HCT116 (cell line): ENCODE measurements at regions not wholly inside any gene's neighbourhood (a gene's known extent, or its start where the extent isn't known, plus 50 kb on each side); places are given as distances from the start of the nearest gene placed in this dataset.

ENCODE experiments used
- ATAC-seq: fragments of 200-7000 bp; cut with Tn5 transposase; 2 replicates; pipeline ENCODE4 v1.9.1; 2020; ENCODE audit warnings: mild to moderate bottlenecking, moderate library complexity
- BruUV-seq: library from RNA; stranded (reverse); fragments of 400-500 nt; replicated peaks from 2 replicates; lab custom pipeline; 2021; lab: Mats Ljungman, UMichigan
- CTCF ChIA-PET: fragments of 300-600 bp; sonication (Branson Sonifier 250); formaldehyde crosslinking; loops from one replicate; lab custom pipeline; 2021; ENCODE audit warnings: antibody characterized with exemption; lab: Charles Lee
- POLR2A ChIA-PET: fragments of 300-600, 350-600 bp; sonication (Branson Sonifier 250); formaldehyde crosslinking; loops from one replicate; lab custom pipeline; 2021; ENCODE audit warnings: antibody characterized with exemption; lab: Charles Lee
- RAD21 ChIA-PET, 2 experiments: fragments of 300-600 bp; sonication (Branson Sonifier 250); formaldehyde crosslinking; loops; one replicate each; lab custom pipeline; 2023; ENCODE audit warnings: low total read pairs in 2 of 2; ENCODE audit not compliant: uncharacterized antibody in 2 of 2, unreplicated experiment in 2 of 2, low non-redundant PET in 1 of 2; lab: Charles Lee
- DNase-seq: peaks from one replicate; pipeline ENCODE4 v3.0.0-alpha.2; 2010; ENCODE audit warnings: low read depth, low spot score
- H2AFZ ChIP-seq: fragments of 200-600 bp; shearing (Covaris generic), sonication (generic); 2 replicates; pipeline ENCODE4 v1.6.1; 2017; ENCODE audit warnings: low read depth, mixed run types, mixed read lengths, antibody characterized with exemption, low read length; ENCODE audit not compliant: poor library complexity, severe bottlenecking
- H3K27ac ChIP-seq: 2 replicates; pipeline ENCODE4 v1.5.1; 2012; ENCODE audit warnings: low read depth, low read length
- H3K27me3 ChIP-seq: fragments of 200-600 bp; sonication (generic); 2 replicates; pipeline ENCODE4 v1.6.1; 2016; ENCODE audit warnings: mixed run types, low read length, mixed read lengths; ENCODE audit not compliant: insufficient read depth
- H3K36me3 ChIP-seq, 2 experiments: fragments of 200-500 bp in 1 of 2; fragments of 200-600 bp in 1 of 2; sonication (Bioruptor generic) in 1 of 2; sonication (generic) in 1 of 2; 2 replicates each; pipeline versions ENCODE4 v1.5.1 to v1.6.1; 2014 to 2016; ENCODE audit warnings: low read length in 2 of 2, inconsistent platforms in 1 of 2, mixed read lengths in 1 of 2, mixed run types in 1 of 2; ENCODE audit not compliant: insufficient read depth in 2 of 2, control insufficient read depth in 1 of 2
- H3K4me1 ChIP-seq, 2 experiments: fragments of 200-600 bp in 1 of 2; sonication (generic) in 1 of 2; 2 replicates each; pipeline versions ENCODE4 v1.5.1 to v1.6.1; 2012 to 2017; ENCODE audit warnings: low read length in 2 of 2, inconsistent platforms in 1 of 2, mild to moderate bottlenecking in 1 of 2, mixed read lengths in 1 of 2, mixed run types in 1 of 2, moderate library complexity in 1 of 2; ENCODE audit not compliant: insufficient read depth in 2 of 2, control insufficient read depth in 1 of 2
- H3K4me2 ChIP-seq: fragments of 200-600 bp; sonication (generic); 2 replicates; pipeline ENCODE4 v1.6.1; 2017; ENCODE audit warnings: mixed run types, low read length, mixed read lengths
- H3K4me3 ChIP-seq, 2 experiments: fragments of 200-600 bp in 1 of 2; sonication (generic) in 1 of 2; replicated peaks in 1 of 2; 2 replicates each; pipeline ENCODE4 v1.5.1; 2011 to 2016; ENCODE audit warnings: low read length in 2 of 2, control low read depth in 1 of 2, low read depth in 1 of 2, mild to moderate bottlenecking in 1 of 2, mixed read lengths in 1 of 2, mixed run types in 1 of 2
- H3K79me2 ChIP-seq: fragments of 200-600 bp; sonication (generic); 2 replicates; pipeline ENCODE4 v1.6.1; 2017; ENCODE audit warnings: mild to moderate bottlenecking, mixed run types, low read length, moderate library complexity, mixed read lengths; ENCODE audit not compliant: insufficient read depth
- H3K9ac ChIP-seq: fragments of 200-600 bp; sonication (generic); 2 replicates; pipeline ENCODE4 v1.6.1; 2016; ENCODE audit warnings: low read length, mixed read lengths
- H3K9me2 ChIP-seq: fragments of 200-600 bp; sonication (generic), shearing (Covaris generic); 2 replicates; pipeline ENCODE4 v1.6.1; 2017; ENCODE audit warnings: mixed run types, mild to moderate bottlenecking, moderate library complexity; ENCODE audit not compliant: insufficient read depth
- H3K9me3 ChIP-seq, 2 experiments: fragments of 200-500 bp in 1 of 2; fragments of 200-600 bp in 1 of 2; sonication (Bioruptor generic) in 1 of 2; sonication (generic) in 1 of 2; 2 replicates each; pipeline ENCODE4 v1.6.1; 2014 to 2017; ENCODE audit warnings: low read length in 2 of 2, mixed read lengths in 2 of 2, inconsistent platforms in 1 of 2, low read depth in 1 of 2, mild to moderate bottlenecking in 1 of 2, mixed run types in 1 of 2, moderate library complexity in 1 of 2; ENCODE audit not compliant: control insufficient read depth in 1 of 2, insufficient read depth in 1 of 2
- H4K20me1 ChIP-seq: fragments of 200-600 bp; sonication (generic), shearing (Covaris generic); 2 replicates; pipeline ENCODE4 v1.6.1; 2017; ENCODE audit warnings: mixed run types, mild to moderate bottlenecking, moderate library complexity; ENCODE audit not compliant: insufficient read depth
- ATF3 ChIP-seq: IDR thresholded peaks from 2 replicates; pipeline ENCODE4 v1.6.1; 2012
- CBX3 ChIP-seq: IDR thresholded peaks from 2 replicates; pipeline ENCODE4 v1.6.1; 2012; ENCODE audit warnings: low read depth
- CEBPB ChIP-seq: IDR thresholded peaks from 2 replicates; pipeline ENCODE4 v1.6.1; 2012; ENCODE audit warnings: low read depth
- CTCF ChIP-seq, 3 experiments: fragments of 200-600 bp in 1 of 3; sonication (generic) in 1 of 3; IDR thresholded peaks in 2 of 3; conservative IDR thresholded peaks in 1 of 3; 2 replicates each; pipeline ENCODE4 v1.5.1; 2012 to 2017; ENCODE audit warnings: low read depth in 2 of 3, low read length in 2 of 3, antibody characterized with exemption in 1 of 3, borderline replicate concordance in 1 of 3, control low read depth in 1 of 3, mild to moderate bottlenecking in 1 of 3, mixed read lengths in 1 of 3, mixed run types in 1 of 3, moderate library complexity in 1 of 3; ENCODE audit not compliant: insufficient read depth in 1 of 3
- EGR1 ChIP-seq: IDR thresholded peaks from 2 replicates; pipeline ENCODE4 v1.6.1; 2012; ENCODE audit warnings: low read depth
- EZH2 ChIP-seq: fragments of 200-600 bp; sonication (generic); IDR thresholded peaks from 2 replicates; pipeline ENCODE4 v1.6.1; 2017; ENCODE audit warnings: antibody characterized with exemption, mixed run types
- EZH2phosphoT487 ChIP-seq: fragments of 200-600 bp; IDR thresholded peaks from 2 replicates; pipeline ENCODE4 v1.6.1; 2018; ENCODE audit warnings: antibody characterized with exemption, borderline replicate concordance
- MAX ChIP-seq: IDR thresholded peaks from 2 replicates; pipeline ENCODE4 v1.6.1; 2012
- RAD21 ChIP-seq: IDR thresholded peaks from 2 replicates; pipeline ENCODE4 v1.6.1; 2012; ENCODE audit warnings: low read depth, mild to moderate bottlenecking
- REST ChIP-seq: IDR thresholded peaks from 2 replicates; pipeline ENCODE4 v1.6.1; 2012; ENCODE audit warnings: low read depth
- SIN3A ChIP-seq: IDR thresholded peaks from 2 replicates; pipeline ENCODE4 v1.6.1; 2012; ENCODE audit warnings: low read depth
- SRF ChIP-seq: IDR thresholded peaks from 2 replicates; pipeline ENCODE4 v1.6.1; 2012; ENCODE audit warnings: low read depth
- TCF7L2 ChIP-seq: IDR thresholded peaks from 2 replicates; pipeline ENCODE4 v1.7.0; 2011; ENCODE audit warnings: borderline replicate concordance, inconsistent platforms; ENCODE audit not compliant: insufficient read depth, insufficient read length; ENCODE audit errors: extremely low read depth
- YY1 ChIP-seq: IDR thresholded peaks from 2 replicates; pipeline ENCODE4 v1.6.1; 2011; ENCODE audit warnings: low read length, low read depth, moderate library complexity, mild to moderate bottlenecking; ENCODE audit not compliant: insufficient replicate concordance; ENCODE audit errors: extremely low read depth
- ZBTB33 ChIP-seq: IDR thresholded peaks from 2 replicates; pipeline ENCODE4 v1.6.1; 2011; ENCODE audit warnings: mild to moderate bottlenecking, low read length, moderate library complexity; ENCODE audit not compliant: insufficient replicate concordance; ENCODE audit errors: extremely low read depth
- ZFX ChIP-seq: fragments of 450-650 bp; IDR thresholded peaks from 2 replicates; pipeline ENCODE4 v1.6.1; 2017
- intact Hi-C: fragments of 100-400 bp; cut with micrococcal nuclease; formaldehyde crosslinking; loops from 2 replicates; pipeline ENCODE4 v1.10.0; 2022

- CTCF ChIA-PET: no interaction called here
- intact Hi-C loops: no loop called here
- Histone ChIP-seq H3K4me2 (no peak overlapping the region), H3K27ac (no peak overlapping the region), H3K36me3 (no peaks in the 10 kb centered on the region), H3K4me3 (no peak overlapping the region), H2AFZ (no peak overlapping the region), H3K9me3 (no peaks in the 10 kb centered on the region), H3K9me2 (no peaks in the 10 kb centered on the region), H3K4me1 (no peaks in the 10 kb centered on the region), H3K79me2 (no peaks in the 10 kb centered on the region), H3K9ac (no peak overlapping the region), H4K20me1 (no peaks in the 10 kb centered on the region), H3K27me3 (peaks cover 84% of the 10 kb centered on the region)
- DNase-seq (no peak), ATAC-seq (no peak)
- BruUV-seq: no TSS peak
- RAD21 ChIA-PET: no interaction called here
- TF ChIP-seq ZBTB33: no peak
- TF ChIP-seq EGR1: no peak
- no peak for TF ChIP-seq REST
- no peak for TF ChIP-seq EZH2phosphoT487
- TF ChIP-seq EZH2: no peak
- no peak for TF ChIP-seq ATF3
- TF ChIP-seq MAX: no peak
- TF ChIP-seq CEBPB: no peak
- no peak for TF ChIP-seq TCF7L2
- TF ChIP-seq CBX3: no peak
- no peak for TF ChIP-seq RAD21
- no peak for TF ChIP-seq YY1
- no peak for TF ChIP-seq SIN3A
- TF ChIP-seq CTCF (IDR thresholded peaks at IDR 0.05 in 2 of 3, conservative IDR thresholded peaks at IDR 0.05 in 1 of 3; ENCODE audit: borderline replicate concordance in 1 of 3, insufficient read depth in 1 of 3, low read depth in 2 of 3, low read length in 2 of 3): no peak
- no peak for TF ChIP-seq SRF
- TF ChIP-seq ZFX: no peak
- POLR2A ChIA-PET: no interaction called here
Observed at GRCh38 chr2:217707131-217707611, 295.6 kb downstream of the TNS1 start.
